Tibial artery (tissue), 4 donors: ENCODE measurements at regions not wholly inside any gene's neighbourhood (a gene's known extent, or its start where the extent isn't known, plus 50 kb on each side); places are given as distances from the start of the nearest gene placed in this dataset.

ENCODE experiments used
- DNase-seq, 2 donors: peaks; one replicate each; pipeline ENCODE4 v3.0.0-alpha.2; 2019
- H3K27ac ChIP-seq, 2 donors: fragments of 200-600 bp; sonication (generic) in 1 of 2; 1 replicate in 1 of 2; 2 replicates in 1 of 2; pipeline ENCODE4 v1.5.1; 2018 to 2019; ENCODE audit warnings: mild to moderate bottlenecking in 1 of 2
- H3K27me3 ChIP-seq, 2 donors: fragments of 200-600 bp; sonication (generic) in 1 of 2; one replicate each; pipeline versions ENCODE4 v1.5.1 to v1.6.0; 2016 to 2019
- H3K36me3 ChIP-seq, 3 donors: fragments of 200-600 bp; sonication (generic) in 2 of 3; one replicate each; pipeline ENCODE4 v1.5.1; 2016 to 2019; ENCODE audit warnings: mild to moderate bottlenecking in 2 of 3
- H3K4me1 ChIP-seq, 4 donors: fragments of 200-600 bp; sonication (generic) in 2 of 4; 1 replicate in 3 of 4; 2 replicates in 1 of 4; pipeline ENCODE4 v1.5.1; 2016 to 2019
- H3K4me3 ChIP-seq, 2 donors: fragments of 200-600 bp; sonication (generic) in 1 of 2; 1 replicate in 1 of 2; 2 replicates in 1 of 2; pipeline ENCODE4 v1.5.1; 2018 to 2019; ENCODE audit warnings: mild to moderate bottlenecking in 2 of 2
- H3K9me3 ChIP-seq, 3 donors: fragments of 200-600 bp; sonication (generic) in 1 of 3; one replicate each; pipeline ENCODE4 v1.5.1; 2016 to 2019
- intact Hi-C: fragments of 100-400 bp; cut with DNase I; formaldehyde crosslinking; loops from one replicate; pipeline ENCODE4 v1.15.0; 2023; ENCODE audit warnings: low total_unique reads
- TF ChIP-seq, protein P1 (sequence below), 2 experiments: fragments of 200-600 bp in 1 of 2; fragments of 450-650 bp in 1 of 2; IDR thresholded peaks; one replicate each; pipeline ENCODE4 v1.5.1; 2017 to 2019; ENCODE audit warnings: antibody characterized with exemption in 2 of 2, mild to moderate bottlenecking in 1 of 2, moderate library complexity in 1 of 2

DNA sequence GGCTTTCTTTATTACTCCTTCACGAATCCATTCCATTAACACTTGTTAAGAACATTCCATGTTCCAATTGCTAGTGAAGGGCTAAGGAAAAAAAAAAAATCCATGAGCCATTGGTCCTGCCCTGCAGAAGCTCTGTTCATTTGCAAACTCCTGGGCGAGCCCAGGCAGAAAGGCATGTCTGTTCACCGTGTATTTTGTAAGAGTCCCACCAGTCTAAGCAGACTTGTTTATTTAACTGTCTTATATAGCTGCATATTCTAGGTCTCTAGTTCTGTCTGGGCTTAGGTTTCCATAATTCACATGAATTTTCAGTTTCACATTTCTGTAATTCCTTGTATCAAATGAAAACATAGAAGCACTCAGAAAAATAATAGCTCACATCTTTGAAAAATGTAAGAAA lies 97.4 kb upstream of the POU2AF2 start:
- H3K9me3 ChIP-seq: no peaks in the 10 kb centered on the region
- no peak overlapping the region for H3K27ac ChIP-seq
- no peaks in the 10 kb centered on the region for H3K27me3 ChIP-seq
- no peak overlapping the region for H3K4me3 ChIP-seq
- TF ChIP-seq, protein P1, sequence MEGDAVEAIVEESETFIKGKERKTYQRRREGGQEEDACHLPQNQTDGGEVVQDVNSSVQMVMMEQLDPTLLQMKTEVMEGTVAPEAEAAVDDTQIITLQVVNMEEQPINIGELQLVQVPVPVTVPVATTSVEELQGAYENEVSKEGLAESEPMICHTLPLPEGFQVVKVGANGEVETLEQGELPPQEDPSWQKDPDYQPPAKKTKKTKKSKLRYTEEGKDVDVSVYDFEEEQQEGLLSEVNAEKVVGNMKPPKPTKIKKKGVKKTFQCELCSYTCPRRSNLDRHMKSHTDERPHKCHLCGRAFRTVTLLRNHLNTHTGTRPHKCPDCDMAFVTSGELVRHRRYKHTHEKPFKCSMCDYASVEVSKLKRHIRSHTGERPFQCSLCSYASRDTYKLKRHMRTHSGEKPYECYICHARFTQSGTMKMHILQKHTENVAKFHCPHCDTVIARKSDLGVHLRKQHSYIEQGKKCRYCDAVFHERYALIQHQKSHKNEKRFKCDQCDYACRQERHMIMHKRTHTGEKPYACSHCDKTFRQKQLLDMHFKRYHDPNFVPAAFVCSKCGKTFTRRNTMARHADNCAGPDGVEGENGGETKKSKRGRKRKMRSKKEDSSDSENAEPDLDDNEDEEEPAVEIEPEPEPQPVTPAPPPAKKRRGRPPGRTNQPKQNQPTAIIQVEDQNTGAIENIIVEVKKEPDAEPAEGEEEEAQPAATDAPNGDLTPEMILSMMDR (IDR thresholded peaks at IDR 0.05): no peak
- H3K4me1 ChIP-seq: no peaks in the 10 kb centered on the region
- H3K36me3 ChIP-seq: no peaks in the 10 kb centered on the region
- intact Hi-C loops: no loop called here
- no peak for DNase-seq

DNA sequence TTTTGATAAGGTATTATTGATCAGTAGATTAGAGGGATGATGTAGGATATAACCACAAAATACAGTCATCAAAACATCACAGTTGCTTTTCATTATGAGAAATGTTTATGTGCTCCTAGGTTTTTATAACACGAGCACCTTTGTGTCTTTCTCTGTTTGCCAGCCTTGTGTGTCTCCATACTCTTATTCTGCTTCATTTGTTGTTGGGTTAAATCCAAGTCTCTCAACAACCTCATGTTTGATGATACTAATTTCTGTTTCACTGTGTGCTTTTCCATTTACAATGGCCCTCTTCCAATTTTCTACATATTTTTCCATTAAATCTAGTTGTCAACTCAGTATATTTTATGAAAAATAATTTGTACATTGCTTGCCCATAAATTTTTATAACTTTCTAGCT lies 107.7 kb upstream of the POU2AF2 start:
- TF ChIP-seq, protein P1 (IDR thresholded peaks at IDR 0.05): no peak

DNA sequence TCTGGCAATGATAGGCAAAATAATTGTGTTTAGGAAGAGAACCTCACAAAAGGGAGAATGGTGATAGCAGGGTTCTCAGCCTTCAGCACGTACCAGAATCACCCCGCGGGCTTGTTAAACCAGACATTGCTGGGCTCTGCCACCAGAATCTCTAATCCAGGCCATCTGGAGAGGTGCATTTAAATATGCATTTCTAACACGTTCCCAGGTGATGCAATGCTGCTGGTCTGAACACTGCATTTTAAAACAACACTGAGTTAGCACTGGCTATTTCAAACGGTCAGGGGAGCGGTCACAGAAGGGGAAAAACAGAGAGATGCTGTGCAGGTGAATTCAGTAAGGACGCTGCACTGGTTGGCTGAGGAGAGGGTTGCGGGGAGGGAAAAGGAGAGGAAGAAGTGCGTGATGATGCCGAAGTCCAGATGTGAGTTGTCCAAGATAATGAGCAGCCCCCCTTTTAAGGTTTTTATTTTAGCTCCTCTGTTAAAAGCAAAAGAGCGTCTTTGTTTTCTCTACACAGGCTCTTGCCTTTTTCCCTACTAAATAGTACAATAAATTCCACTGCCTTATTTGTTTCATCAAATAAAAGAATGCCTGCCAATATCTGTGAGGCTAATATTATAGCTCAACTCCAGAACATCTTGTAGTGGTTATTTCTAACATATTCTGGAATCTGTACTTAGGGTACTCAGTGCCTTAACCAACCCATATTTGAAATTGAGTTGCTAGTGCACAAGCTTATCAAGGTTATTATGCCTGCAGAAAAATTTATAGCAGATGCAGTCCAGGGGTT lies 109.6 kb upstream of the POU2AF2 start:
- TF ChIP-seq, protein P1 (IDR thresholded peaks at IDR 0.05): no peak
- Histone ChIP-seq H3K9me3 (no peaks in the 10 kb centered on the region), H3K4me3 (no peak overlapping the region), H3K27me3 (no peaks in the 10 kb centered on the region), H3K27ac (no peak overlapping the region), H3K4me1 (no peaks in the 10 kb centered on the region), H3K36me3 (no peaks in the 10 kb centered on the region)
- intact Hi-C loops: loop anchor here (2.0 kb wide), 1 partner anchor 43 kb away; no protein-coding TSS in a partner anchor
- no peak for DNase-seq

More for the DNA sequence above, 107.7 kb upstream of the POU2AF2 start:
- no peaks in the 10 kb centered on the region for H3K9me3 ChIP-seq
- no peaks in the 10 kb centered on the region for H3K27me3 ChIP-seq
- no peak overlapping the region for H3K27ac ChIP-seq
- no peak for DNase-seq
- H3K4me3 ChIP-seq: no peak overlapping the region
- no peaks in the 10 kb centered on the region for H3K4me1 ChIP-seq
- intact Hi-C loops: no loop called here
- H3K36me3 ChIP-seq: no peaks in the 10 kb centered on the region

DNA sequence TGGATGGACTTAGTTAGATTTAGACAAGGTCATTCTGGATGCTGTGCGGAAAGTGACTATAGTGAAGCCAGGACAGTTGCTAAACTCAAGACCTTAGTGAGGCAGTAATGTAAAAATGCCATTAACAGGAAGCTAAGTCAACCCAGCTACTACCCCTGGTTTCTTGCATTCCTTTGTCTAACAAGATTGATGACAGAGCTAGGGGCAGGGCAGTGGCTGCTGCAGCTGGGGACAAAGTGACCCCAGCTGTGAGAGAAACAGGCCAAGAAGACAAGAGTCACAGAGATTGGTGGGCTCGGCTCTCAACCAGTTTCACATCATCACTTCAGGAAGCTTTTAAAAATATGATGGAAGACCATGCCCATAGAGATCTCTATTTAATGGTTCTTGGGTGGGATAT lies 110.4 kb upstream of the POU2AF2 start:
- Histone ChIP-seq H3K27me3 (no peaks in the 10 kb centered on the region), H3K36me3 (no peaks in the 10 kb centered on the region), H3K9me3 (no peaks in the 10 kb centered on the region), H3K27ac (no peak overlapping the region), H3K4me3 (no peak overlapping the region), H3K4me1 (no peaks in the 10 kb centered on the region)
- DNase-seq: no peak
- intact Hi-C loops: loop anchor here (2.0 kb wide), 1 partner anchor 42 kb away; no protein-coding TSS in a partner anchor
- TF ChIP-seq, protein P1 (IDR thresholded peaks at IDR 0.05): no peak

DNA sequence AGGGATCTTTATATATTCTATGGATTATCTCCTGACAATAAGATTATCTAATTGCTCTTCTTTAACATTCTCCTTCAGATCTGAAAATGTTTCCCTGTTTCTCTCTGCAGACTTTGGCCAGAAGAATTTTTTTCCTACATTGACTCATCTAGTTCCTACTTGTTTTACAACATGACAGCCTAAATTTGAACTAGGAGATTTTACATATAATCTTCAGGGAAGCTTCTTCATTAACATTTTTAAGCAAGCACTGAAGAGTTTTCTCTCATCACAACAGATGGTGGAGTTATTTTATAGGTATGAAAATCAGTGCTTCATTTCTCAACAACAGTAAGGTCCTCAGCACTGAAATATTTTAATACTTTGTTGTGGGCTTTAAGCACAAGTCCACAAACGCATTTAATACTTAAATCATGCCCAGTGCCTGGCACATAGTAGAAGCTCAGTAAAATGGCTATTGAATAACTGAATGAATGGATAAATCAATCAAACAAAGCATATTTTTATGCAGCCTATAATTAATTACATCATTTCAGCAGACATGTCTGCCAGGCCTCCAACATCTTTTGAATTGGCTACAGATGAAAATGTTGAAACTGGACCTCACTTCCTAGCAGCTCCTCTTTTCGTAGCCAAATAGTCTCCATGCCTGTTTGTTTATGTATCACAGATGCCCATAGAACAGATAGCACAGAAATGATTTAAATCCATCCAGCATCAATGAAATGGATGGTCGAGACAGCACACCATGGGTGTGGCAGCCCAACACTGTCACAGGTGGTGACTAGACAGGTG lies 117.3 kb upstream of the POU2AF2 start:
- no peaks in the 10 kb centered on the region for H3K9me3 ChIP-seq
- no peaks in the 10 kb centered on the region for H3K4me1 ChIP-seq
- TF ChIP-seq, protein P1 (IDR thresholded peaks at IDR 0.05): no peak
- intact Hi-C loops: no loop called here
- no peaks in the 10 kb centered on the region for H3K36me3 ChIP-seq
- no peak for DNase-seq
- H3K27me3 ChIP-seq: no peaks in the 10 kb centered on the region
- H3K27ac ChIP-seq: no peak overlapping the region
- H3K4me3 ChIP-seq: no peak overlapping the region
